AG09309 (cell line): ENCODE measurements at regions not wholly inside any gene's neighbourhood (a gene's known extent, or its start where the extent isn't known, plus 50 kb on each side); places are given as distances from the start of the nearest gene placed in this dataset.
"Not testable (repeated sequence)": the region's sequence is repeated elsewhere in the genome, so short reads cannot be mapped to it uniquely, and the experiment has no call there.

Experiments used
- DNase-seq: peaks from one replicate; pipeline ENCODE4 v3.0.0-alpha.2; 2010; ENCODE audit warnings: low read depth
- H3K4me3 ChIP-seq: 2 replicates; pipeline ENCODE4 v1.5.1; 2011; ENCODE audit warnings: mild to moderate bottlenecking, low read depth, low read length, moderate library complexity; ENCODE audit not compliant: control insufficient read depth
- CTCF ChIP-seq: IDR thresholded peaks from 2 replicates; pipeline ENCODE4 v1.5.1; 2011; ENCODE audit warnings: mild to moderate bottlenecking, low read depth, low read length, inconsistent platforms; ENCODE audit not compliant: insufficient read depth, control insufficient read depth; ENCODE audit errors: missing control alignments

DNA sequence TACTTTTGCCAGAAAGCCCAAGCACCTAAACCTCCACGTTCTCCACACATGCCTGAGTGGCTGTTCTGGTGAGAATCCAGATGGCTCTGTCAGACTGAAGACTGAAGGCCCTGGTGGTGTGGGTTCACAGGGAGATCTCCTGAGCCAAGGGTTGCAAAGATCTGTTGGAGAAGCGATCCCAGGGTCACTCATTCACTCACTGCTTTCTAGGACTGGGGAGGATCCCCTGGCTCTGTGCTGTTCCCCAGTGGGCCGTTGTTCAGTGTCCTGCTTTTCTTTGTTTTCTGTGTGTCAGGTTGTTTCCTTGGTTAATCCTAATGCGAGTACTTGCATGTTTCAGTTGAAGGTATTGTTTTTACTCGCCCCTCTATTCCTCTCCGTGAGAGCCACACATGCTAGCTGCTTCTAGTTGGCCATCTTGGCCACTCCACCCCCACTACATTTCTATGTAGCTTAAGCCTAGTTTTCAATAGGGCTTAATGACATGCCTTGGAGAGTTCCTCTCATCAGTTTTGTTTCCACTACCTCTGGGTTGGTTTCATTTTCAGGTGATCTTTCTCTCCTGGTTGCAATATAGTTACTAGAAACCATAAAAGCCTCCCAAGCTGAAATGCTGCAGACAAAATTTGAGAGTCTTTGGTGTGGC, 144.5 kb upstream of the SLC38A2 start:
- no peak for TF ChIP-seq CTCF
- no peak overlapping the region for H3K4me3 ChIP-seq
- DNase-seq, result no peak

DNA sequence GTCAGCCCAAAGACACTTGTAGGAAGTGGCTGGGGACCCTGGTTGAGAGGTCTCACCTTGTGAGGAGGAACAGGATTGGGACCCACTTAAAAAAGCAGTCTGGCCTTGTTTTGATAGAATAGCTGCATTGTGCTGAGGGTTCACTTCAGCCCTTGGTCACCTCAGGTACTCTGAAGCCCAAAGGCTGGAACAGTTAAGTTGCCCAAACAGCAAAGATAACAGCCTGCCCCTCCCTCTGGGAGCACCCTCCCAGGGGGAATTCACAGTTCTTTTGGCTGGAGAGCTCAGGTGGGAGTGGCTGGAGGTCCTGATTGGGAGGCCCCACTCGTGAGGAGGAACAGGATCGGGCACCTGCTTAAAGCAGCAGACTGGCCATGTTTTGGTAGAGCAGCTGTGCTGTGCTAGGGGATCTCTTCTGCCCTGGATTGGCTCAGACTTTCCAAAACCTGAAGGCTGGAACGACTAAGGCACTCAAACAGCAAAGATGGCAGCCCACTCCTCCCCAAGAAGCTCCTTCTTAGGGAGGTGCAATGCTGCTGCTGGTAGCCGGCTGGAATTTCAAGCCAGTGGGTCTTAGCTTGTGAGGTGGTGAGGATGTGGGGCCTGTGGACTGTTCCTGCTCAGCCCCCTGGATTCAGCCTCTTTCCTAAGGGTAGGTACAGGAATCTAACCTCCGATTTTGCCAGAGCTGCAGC, 143.8 kb upstream of the SLC38A2 start:
- DNase-seq, result no peak
- TF ChIP-seq CTCF, result no peak
- no peak overlapping the region for H3K4me3 ChIP-seq

DNA sequence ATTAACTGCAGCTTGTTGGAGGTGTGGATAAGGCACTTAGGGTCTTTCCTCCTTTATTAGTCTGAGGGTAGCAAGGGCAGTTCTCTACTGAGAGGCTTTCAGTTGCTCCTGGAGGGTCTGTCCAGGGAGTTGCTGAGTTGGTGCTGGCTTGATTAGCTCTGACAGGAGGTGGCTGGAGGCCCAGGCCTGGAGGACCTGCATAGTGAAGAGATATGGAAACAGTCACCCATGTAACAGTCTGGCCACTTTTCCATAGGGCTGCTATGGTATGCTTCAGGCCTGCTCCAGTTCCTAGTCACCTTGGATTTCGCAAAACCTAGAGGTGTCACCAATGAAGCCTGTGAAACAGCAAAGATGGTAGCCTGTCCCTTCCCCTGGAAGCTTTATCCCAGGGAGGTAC, 143.3 kb upstream of the SLC38A2 start:
- no peak overlapping the region for H3K4me3 ChIP-seq
- no peak for TF ChIP-seq CTCF
- DNase-seq, result no peak

- TF ChIP-seq CTCF, result no peak
- H3K4me3 ChIP-seq, result no peak overlapping the region
- no peak for DNase-seq
Measured at GRCh38 chr12:46514886-46515285, 142.3 kb upstream of the SLC38A2 start.

GRCh38 chr12:46510257-46510656, 137.7 kb upstream of the SLC38A2 start:
- not testable (repeated sequence) for DNase-seq, H3K4me3 ChIP-seq

DNA sequence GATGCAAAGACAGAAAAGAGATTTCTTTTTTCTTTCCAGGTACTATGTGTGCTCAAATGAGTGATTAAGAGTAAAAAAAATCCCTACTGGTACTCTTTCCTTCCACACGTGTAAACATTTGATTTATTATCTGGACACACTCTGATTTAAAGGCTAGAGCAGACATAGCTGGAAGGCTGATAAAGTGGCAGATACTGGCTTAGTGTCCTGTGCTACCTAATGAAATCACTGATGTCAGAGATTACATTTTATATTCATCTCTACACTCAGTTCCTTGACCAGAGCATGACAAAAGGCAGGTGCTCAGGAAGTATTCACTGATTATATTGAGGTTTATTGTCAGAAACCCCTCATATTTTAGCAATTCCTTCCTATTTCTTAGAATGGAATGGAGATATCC, 136.6 kb upstream of the SLC38A2 start:
- DNase-seq, result no peak
- H3K4me3 ChIP-seq, result no peak overlapping the region
- no peak for TF ChIP-seq CTCF

DNA sequence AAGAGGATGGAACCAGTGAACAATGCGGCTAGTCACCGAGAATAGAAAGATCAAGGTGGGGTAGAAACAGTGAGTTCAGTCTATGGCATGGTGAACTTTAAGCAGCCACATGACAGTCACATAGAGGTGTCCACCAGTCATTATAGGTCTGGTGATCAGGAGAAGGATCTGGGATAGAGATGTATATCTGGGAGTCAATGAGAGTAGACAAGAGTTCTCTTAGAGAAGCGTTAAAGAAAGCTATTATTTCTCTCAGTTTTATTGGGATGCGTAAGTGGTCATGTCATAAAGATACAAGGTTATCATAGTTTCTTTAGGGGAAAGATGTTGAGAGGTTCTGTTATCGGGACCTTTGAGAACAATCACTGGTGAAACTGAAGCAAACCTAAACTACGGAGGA, 136.1 kb upstream of the SLC38A2 start:
- TF ChIP-seq CTCF, result no peak
- no peak overlapping the region for H3K4me3 ChIP-seq
- no peak for DNase-seq
